Activated naive CD4-positive, alpha-beta T cell treated with anti-CD3 and anti-CD28 coated beads, Interleukin-2, amount 50 U/mL, for 16 hours (primary cell): ENCODE measurements at regions not wholly inside any gene's neighbourhood (a gene's known extent, or its start where the extent isn't known, plus 50 kb on each side); places are given as distances from the start of the nearest gene placed in this dataset.

Experiments used
- DNase-seq: peaks from one replicate; pipeline ENCODE4 v3.0.0-alpha.2; 2020

GRCh38 chr18:47758000-47758399, 172.5 kb downstream of the SMAD2 start:
- DNase-seq: no peak

GRCh38 chr18:47756364-47757016, 174.0 kb downstream of the SMAD2 start:
- peak; percentile 43 for DNase-seq

DNA sequence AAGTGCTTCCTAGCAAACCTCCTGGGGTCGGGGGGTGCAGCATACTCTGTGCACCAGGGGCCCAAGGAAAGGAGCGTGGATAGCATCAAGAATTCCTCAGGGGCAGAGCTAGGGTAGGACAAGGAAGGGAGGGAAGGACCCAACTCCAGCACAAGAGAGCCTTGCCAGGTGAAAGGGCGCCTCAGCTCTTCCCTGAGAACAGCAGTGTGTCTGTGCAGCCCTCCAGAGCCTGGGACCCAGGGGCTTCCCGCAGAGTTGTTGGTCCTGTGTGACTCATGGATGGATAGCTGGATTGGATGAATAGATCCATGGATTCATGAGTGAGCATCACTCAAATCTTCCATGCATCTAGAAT, 175.4 kb downstream of the SMAD2 start:
- DNase-seq: no peak

DNA sequence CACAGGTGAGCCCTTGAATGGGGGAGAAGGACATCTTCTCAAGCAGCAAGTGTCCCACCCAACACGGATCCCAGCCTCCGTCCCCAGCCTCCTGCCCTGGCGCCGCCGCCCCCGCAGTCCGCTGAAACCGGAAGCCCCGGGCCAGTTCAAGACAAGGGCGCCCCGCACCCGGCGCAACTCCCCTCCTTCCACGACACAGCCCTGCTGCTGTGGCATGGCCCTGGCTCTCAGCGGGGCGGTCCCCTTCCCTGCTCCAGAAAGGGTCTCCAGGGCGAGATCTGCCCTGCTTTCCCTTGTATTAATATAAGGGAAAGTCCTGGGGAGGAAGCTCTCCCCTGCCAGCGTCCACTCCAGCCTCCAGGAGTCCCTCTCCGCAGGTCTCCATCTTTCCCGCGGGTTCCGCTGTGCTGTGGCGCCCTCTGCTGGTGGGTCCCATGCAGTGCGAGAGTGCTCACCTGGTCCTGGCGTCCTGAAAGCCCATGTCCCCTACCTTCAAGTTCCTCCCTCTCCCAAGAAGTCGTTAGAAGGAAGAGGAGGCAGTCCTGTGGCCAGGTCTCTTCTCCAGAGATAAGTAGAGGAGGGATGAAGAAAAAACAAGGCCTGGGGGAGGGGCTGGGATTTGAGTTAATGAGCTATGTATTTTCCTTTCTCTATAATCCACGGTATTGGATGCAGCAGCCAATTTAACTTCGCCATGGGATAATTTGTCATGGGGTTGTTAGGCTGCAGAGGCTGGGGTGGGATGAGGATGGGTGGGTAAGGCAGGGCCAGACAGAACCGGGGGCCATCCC, 176.0 kb downstream of the SMAD2 start:
- DNase-seq: peak; percentile 26

DNA sequence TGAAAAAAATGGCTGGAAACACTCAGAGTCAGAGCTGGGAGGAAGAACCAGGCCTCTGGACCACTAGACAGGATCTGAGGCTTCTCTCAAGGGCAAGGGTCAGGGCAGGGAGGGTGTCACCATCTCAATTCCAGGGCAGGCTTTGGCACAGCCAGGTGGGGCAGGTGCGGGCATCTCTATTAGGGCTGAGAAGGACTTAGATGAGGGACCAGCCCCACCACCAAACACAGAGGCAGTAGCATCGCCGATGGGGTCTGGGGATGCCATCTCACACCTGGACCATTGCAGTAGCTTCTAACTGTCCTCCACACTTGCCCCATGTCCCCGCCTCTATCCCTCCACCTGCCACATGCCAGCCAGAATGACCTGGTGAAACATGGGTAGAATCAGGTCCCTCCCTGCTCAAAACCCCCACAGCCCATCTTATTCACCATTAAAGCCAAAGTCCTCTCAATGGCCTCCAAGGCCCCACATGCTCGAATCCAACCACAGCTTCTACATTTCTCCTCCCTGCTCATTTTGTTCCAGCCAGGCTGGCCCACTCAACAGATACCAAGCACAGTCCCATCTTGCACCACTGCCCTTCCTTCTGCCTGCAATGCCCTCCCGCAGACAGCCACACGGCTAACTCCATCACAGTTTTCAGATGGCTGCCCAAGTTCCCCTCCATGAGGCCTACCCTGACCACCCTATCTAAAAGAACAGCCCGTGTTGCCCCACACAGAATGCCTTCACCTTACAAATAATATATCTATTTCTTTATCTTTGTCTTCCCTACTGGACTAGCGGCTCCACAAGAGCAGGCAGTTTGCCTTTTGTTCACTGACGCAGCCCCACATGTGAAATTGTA, 177.4 kb downstream of the SMAD2 start:
- DNase-seq: no peak

DNA sequence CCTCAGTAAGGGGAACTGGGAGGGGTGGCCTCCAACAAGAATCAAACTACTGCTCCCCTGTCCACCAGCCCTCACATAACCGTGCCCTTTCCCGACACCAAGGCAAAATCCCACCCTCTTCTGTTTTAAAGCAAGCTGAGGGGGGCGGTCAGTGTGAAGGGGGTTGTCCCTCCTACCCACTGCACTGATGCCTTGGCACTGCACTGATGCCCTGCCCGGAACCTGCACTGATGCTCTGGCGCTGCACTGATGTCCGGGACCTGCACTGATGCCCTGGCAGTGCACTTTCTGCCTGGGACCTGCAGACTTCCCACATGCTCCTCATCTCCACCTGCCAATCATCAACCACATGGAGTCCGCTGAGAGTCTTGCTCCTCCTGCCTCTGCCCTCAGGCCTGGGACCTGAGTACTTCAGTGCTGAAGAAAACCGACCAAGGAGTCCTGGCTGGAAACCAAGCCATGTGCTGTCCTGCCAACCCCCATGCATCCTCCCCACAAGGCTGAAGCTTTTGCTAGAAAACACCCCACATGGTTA, 179.5 kb downstream of the SMAD2 start:
- DNase-seq: no peak

DNA sequence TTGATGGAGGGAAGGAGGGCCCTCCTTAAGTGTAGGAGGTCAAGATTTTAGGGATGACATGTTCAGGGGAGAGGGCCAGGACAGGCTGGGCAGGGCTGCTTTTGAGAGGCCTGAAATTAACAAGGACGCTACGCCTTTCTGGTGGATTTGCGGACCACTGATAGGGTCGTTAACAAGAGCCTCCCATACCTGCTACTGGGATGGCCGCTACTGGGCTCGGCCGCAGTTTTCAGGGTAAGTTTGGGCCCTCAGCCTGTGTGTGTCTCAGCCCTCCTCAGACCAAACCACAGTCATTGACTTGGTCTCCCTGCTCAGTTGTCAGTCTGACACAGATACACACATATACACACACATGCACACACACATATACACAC, 180.9 kb downstream of the SMAD2 start:
- no peak for DNase-seq

DNA sequence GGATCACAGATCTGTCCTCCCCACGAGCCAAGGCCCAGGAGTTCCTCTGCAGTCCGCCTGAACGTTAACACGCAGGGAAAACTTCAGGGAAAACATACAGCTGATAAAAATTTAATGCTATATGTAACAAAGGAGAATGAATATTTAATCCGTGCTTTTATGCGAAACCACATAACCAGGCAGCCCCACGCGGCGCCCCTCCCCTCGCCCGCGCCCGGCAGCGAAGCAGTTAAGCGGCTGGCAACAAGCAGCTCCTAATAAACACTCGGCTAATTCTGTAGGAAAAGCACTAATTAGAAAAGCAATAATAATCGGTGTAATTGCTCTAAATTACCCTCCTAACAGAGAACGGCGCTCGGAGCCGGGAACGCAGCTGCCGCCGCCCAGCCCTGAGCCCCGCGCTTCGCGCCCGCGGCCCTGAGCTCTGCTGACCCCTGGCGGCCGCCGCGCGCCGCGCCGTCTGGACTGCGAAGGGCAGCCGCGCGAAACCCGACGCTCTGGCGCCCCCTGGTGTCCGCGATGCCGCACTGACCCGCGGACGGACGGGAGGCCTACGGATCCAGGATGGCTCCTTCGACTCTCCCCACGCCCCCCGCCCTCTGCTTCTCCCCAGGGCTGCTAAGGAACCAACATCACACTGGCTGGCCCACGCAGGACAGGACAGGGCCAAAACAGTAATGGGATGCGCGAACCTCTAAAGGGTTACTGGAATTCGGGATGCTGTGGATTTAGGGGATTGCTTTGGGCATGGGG, 181.4 kb downstream of the SMAD2 start:
- peak; percentile 84 for DNase-seq

DNA sequence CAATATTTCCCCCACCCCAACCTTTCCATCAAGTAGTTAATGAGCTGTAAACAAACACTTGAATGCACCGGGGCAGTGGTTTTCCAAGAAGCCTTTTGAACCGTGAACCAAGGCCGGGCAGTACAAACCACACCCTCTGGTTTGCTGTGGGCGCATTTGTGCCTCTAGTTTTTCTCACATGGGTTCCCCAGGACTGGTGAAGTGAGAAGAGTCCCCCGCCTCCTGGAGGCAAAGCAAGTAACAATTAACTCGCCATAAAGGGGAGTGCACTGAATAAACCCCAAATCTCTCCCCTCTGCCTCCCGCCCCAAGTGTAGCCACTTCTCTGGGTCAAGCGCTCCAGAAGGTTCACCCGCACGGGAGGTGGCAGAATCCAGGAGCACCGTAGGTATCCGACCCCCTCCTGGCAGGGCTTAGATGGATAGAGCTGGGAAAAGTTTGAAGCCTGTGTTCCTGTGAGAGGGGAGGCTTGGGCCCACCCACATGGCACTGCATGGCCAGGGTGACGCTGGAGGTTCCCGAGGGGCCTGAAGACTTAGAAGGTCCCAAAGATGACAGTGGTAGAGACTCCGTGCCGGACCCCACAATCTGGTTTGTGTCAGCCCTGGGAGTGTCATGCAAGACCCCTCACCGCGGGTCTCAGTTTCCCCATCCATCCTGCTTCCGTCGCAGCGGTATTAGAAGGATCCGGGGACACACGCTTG, 182.2 kb downstream of the SMAD2 start:
- DNase-seq: no peak

DNA sequence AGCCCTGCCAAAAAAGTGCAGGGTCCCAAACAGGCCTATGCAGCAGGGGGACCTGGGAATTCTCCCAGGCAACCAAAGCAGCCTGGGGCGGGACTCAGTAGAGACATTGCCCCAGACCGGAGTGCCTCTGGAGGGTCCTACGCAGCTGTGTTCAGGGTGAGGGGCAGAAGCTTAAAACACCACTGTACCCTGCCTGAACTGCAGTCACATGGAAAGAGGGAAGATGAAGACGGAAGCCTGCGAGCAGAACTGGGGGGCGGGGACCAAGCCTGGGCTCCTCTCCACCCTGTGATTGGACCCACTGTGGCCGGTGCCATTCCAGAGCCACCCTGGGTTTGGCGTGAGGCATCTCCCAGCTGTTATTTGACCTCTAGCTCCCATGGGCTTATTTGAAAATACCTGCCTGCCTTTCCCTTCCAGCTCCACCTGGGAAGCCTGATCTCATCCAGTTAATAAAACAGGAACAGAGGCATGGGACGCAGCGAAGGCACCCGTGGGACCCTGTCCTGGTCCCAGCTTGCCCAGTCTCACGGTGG, 183.1 kb downstream of the SMAD2 start:
- no peak for DNase-seq

DNA sequence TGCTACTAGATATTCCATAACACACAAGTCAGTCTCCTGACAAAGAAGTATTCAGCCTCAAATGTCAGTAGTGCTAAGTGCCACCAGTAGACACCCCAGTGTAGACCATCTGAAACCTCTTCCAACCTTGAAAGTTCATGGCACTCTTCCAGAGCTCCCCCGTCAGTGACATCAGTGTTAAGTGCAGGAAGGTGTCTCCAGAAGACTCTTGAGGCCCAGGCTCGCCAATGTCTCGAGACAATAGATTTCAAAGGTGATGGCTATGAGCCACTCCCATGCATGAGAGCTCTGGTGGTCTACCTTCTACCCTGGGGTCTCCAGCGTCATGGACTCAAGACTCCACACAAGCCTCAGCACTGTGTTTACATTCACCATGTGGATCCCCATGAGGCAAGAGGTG, 183.8 kb downstream of the SMAD2 start:
- no peak for DNase-seq

GRCh38 chr18:47745227-47745626, 185.2 kb downstream of the SMAD2 start:
- no peak for DNase-seq

DNA sequence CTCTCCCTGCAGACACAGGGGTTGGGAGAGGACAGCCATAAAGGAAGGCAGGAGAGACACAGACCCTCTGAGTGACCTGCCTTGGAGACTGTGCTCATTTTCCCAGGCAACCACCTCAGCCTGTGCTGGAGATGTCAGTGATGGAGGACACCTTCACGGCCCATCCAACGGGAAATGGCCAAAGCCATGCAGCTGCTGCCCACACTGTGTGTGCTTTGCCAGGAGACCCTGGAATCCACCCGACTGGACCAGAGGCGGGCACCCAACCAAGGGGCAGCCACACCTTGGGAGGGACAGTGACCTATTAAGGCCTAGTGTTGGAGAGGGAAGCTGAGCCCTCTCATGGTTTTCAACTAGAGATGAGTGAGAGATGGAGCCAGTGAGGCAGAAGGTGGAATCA, 192.5 kb downstream of the SMAD2 start:
- DNase-seq: no peak

- no peak for DNase-seq
These were observed 193.1 kb downstream of the SMAD2 start for GRCh38 chr18:47737198-47737830.

DNA sequence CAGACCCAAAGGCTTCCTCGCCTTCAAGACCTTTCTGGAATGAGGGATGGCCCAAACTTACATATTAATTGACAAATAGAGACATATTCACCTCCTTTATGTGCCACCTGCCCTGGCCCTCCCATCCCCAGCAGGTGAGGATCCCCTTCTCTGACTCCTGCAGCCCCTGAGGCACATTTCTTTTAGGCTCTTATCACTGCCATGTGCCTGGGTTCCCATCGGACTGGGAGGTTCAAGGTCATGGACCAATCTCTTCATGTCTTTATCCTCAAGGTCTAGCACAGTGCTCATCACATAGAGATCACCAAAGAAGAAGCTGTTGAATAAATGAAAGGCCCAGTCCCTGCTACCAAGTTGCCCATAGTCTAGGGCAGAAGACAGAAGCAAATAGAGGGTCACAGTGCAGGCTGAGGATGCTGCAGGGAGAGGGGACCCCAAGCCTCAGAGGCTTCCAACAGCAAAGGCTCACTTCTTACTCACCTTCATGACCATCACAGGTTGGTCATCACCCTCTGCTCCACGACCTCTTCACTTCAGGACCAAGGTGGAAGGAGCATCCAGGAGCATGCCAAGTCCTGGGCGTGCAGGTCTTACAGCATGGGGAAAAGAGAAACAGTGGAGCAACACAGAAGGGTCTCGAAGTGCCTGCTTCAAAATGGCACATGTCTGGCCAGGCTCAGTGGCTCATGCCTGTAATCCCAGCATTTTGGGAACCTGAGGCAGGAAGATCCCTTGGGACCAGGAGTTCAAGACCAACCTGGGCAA, 193.9 kb downstream of the SMAD2 start:
- no peak for DNase-seq

- DNase-seq: no peak
These were observed 195.3 kb downstream of the SMAD2 start for GRCh38 chr18:47735041-47735702.

GRCh38 chr18:47731276-47731675, 199.2 kb downstream of the SMAD2 start:
- no peak for DNase-seq

DNA sequence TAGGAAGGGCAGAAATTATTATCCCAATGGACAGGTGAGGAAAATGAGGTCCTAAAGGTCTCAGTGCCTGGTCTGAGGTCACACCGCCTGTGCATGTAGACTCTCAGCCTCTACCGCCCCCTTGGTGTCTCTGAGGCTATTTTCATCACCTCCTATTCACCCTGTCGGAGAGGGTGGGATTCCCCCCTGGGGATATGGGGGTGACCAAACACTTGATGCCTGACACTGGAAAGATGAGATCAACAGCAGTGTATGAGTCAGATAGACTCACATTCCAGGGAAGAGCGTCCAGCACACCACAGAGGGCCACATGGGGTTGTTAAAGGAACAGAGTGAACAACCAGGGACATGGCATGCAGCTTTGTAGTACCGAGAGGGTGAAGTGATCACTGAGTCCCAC, 199.7 kb downstream of the SMAD2 start:
- no peak for DNase-seq

DNA sequence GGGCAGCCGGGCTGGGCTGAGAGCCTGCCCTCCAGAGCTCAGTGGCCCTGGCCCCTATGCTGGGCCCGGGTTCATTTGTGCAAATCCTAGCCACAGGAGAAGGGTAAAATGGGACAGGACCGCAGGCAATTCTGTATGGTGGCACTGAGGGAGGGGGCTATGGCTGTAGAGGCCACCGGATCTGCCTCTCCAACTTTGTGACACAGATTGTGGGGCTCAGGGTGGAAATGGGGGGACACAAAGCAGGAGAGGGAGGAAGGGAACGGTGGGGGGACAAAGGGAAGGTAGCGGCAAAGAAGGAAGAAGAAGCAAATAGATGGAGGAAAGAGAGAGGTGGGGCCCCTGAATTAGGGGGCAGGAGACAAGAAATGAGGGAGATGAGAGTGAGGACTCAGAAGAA, 201.1 kb downstream of the SMAD2 start:
- DNase-seq: no peak

GRCh38 chr18:47728921-47729320, 201.5 kb downstream of the SMAD2 start:
- no peak for DNase-seq
